Natural killer cell (primary cell): ENCODE measurements at regions not wholly inside any gene's neighbourhood (a gene's known extent, or its start where the extent isn't known, plus 50 kb on each side); places are given as distances from the start of the nearest gene placed in this dataset.

Experiments
- ATAC-seq, 3 donors: fragments of 150-1000 bp in 2 of 3; fragments of 200-7000 bp in 1 of 3; cut with Tn5 transposase; 1 replicate in 1 of 3; 2 replicates in 2 of 3; pipeline ENCODE4 v1.10.0; 2021; ENCODE audit warnings: mild to moderate bottlenecking in 2 of 3, moderate library complexity in 2 of 3
- DNase-seq, 2 donors: peaks; one replicate each; pipeline versions ENCODE4 v3.0.0 to v3.0.0-alpha.2; 2013 to 2021; ENCODE audit warnings: mixed read lengths in 1 of 2
- H3K27ac ChIP-seq: one replicate; pipeline ENCODE4 v1.5.1; 2013; ENCODE audit warnings: mild to moderate bottlenecking, low read length
- H3K27me3 ChIP-seq: one replicate; pipeline ENCODE4 v1.6.1; 2013; ENCODE audit warnings: low read length; ENCODE audit not compliant: control insufficient read depth, insufficient read depth
- H3K36me3 ChIP-seq: one replicate; pipeline ENCODE4 v1.6.1; 2013; ENCODE audit warnings: low read length; ENCODE audit not compliant: control insufficient read depth, insufficient read depth
- H3K4me1 ChIP-seq: one replicate; pipeline ENCODE4 v1.6.1; 2013; ENCODE audit warnings: low read length; ENCODE audit not compliant: control insufficient read depth, insufficient read depth
- H3K4me3 ChIP-seq: one replicate; pipeline ENCODE4 v1.5.1; 2013; ENCODE audit warnings: low read length
- H3K9me3 ChIP-seq: one replicate; pipeline ENCODE4 v1.6.1; 2013; ENCODE audit warnings: low read length; ENCODE audit not compliant: control insufficient read depth, insufficient read depth
- H3K27ac Mint-ChIP-seq, 2 donors: one replicate each; pipeline ENCODE4 v1.8.0; 2022; ENCODE audit warnings: mild to moderate bottlenecking in 2 of 2, mixed read lengths in 2 of 2, moderate library complexity in 1 of 2
- H3K27me3 Mint-ChIP-seq, 2 donors: one replicate each; pipeline ENCODE4 v1.8.0; 2022; ENCODE audit warnings: low read depth in 2 of 2, mixed read lengths in 2 of 2
- H3K36me3 Mint-ChIP-seq: one replicate; pipeline ENCODE4 v1.8.0; 2022; ENCODE audit warnings: mixed read lengths
- H3K4me1 Mint-ChIP-seq, 2 donors: one replicate each; pipeline ENCODE4 v1.8.0; 2022; ENCODE audit warnings: mixed read lengths in 2 of 2
- H3K4me3 Mint-ChIP-seq: one replicate; pipeline ENCODE4 v1.8.0; 2022; ENCODE audit warnings: mild to moderate bottlenecking, moderate library complexity, mixed read lengths
- H3K9me3 Mint-ChIP-seq, 2 donors: one replicate each; pipeline ENCODE4 v1.8.0; 2022; ENCODE audit warnings: mixed read lengths in 2 of 2
- CTCF ChIP-seq: fragments of 200-600 bp; IDR thresholded peaks from one replicate; pipeline ENCODE4 v1.8.0; 2022; ENCODE audit warnings: antibody characterized with exemption
- WGBS: methylation state at CpG from one replicate; pipeline ENCODE4 v1.1.7; 2013; ENCODE audit warnings: missing lambda C conversion rate; ENCODE audit not compliant: insufficient coverage; 5-methylcytosine and 5-hydroxymethylcytosine counted together
- intact Hi-C: fragments of 100-400 bp; cut with micrococcal nuclease; formaldehyde crosslinking; loops from one replicate; pipeline ENCODE4 v1.14.2; 2022

GRCh38 chr6:11484441-11484840 lies 53.1 kb upstream of the TMEM170B start:
- Mint-ChIP-seq H3K9me3 (no peaks in the 10 kb centered on the region), H3K4me1 (no peaks in the 10 kb centered on the region), H3K4me3 (no peak overlapping the region), H3K36me3 (no peaks in the 10 kb centered on the region), H3K27ac (no peak overlapping the region), H3K27me3 (no peaks in the 10 kb centered on the region)
- DNase-seq (no peak), ATAC-seq (no peak)
- intact Hi-C loops, result no loop called here
- Histone ChIP-seq H3K27me3 (no peaks in the 10 kb centered on the region), H3K27ac (no peak overlapping the region), H3K36me3 (no peaks in the 10 kb centered on the region), H3K4me3 (no peak overlapping the region), H3K9me3 (no peaks in the 10 kb centered on the region), H3K4me1 (no peaks in the 10 kb centered on the region)
- no peak for TF ChIP-seq CTCF
- WGBS, result 100% methylated on average over 2 of the region's 2 CpGs

DNA sequence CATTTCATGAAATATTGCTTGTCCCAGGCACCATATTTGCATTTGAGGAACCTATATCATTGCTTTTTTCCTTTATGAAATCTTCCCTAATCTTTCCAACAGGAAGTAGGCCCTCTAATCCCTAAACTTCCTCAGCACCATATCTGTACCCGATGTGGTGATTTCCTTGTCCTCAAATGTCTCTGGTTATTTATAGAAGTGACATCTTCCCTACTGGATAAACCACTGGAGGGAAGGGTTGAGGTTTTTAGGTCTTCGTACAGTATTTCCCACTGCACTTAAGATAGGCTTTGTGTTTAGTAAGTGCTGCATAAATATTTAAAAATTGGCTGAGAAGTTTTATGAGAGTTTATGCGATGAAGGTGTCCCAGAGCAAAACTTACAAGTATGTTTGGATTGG lies 54.9 kb upstream of the TMEM170B start:
- DNase-seq (no peak), ATAC-seq (no peak)
- Histone ChIP-seq H3K9me3 (no peaks in the 10 kb centered on the region), H3K4me1 (no peaks in the 10 kb centered on the region), H3K27ac (no peak overlapping the region), H3K4me3 (no peak overlapping the region), H3K36me3 (no peaks in the 10 kb centered on the region), H3K27me3 (no peaks in the 10 kb centered on the region)
- Mint-ChIP-seq H3K9me3 (no peaks in the 10 kb centered on the region), H3K36me3 (no peaks in the 10 kb centered on the region), H3K4me3 (no peak overlapping the region), H3K27ac (no peak overlapping the region), H3K27me3 (no peaks in the 10 kb centered on the region), H3K4me1 (no peaks in the 10 kb centered on the region)
- intact Hi-C loops, result no loop called here
- TF ChIP-seq CTCF, result no peak
- WGBS, result 93% methylated on average over 2 of the region's 3 CpGs

DNA sequence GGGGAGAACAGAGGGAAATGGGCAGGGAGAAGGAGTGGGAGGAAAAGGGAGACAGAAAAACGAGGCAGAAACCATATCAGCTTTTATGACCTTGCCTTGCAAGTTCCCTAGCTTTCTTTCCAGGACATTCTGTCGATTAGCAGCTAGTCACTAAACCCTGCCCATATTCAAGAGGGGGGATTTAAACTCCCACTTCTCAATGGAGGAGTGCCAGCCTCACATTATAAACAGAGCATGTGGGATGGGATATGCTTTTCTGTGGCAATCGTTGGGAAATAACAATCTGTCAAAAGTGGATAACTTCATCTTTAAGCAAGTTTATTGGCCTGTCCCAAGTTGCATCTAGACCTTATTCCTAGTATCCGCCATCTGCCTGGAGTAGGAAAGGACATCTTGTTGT lies 57.0 kb upstream of the TMEM170B start:
- Histone ChIP-seq H3K9me3 (no peaks in the 10 kb centered on the region), H3K36me3 (no peaks in the 10 kb centered on the region), H3K4me3 (no peak overlapping the region), H3K4me1 (no peaks in the 10 kb centered on the region), H3K27me3 (no peaks in the 10 kb centered on the region), H3K27ac (no peak overlapping the region)
- ATAC-seq (no peak), DNase-seq (no peak)
- intact Hi-C loops, result no loop called here
- Mint-ChIP-seq H3K4me3 (no peak overlapping the region), H3K27me3 (peaks cover 7 to 8% of the 10 kb centered on the region in 2 donors), H3K36me3 (no peaks in the 10 kb centered on the region), H3K9me3 (no peaks in the 10 kb centered on the region), H3K4me1 (no peaks in the 10 kb centered on the region), H3K27ac (no peak overlapping the region)
- TF ChIP-seq CTCF, result no peak
- 77% methylated on average over 3 of the region's 4 CpGs for WGBS

DNA sequence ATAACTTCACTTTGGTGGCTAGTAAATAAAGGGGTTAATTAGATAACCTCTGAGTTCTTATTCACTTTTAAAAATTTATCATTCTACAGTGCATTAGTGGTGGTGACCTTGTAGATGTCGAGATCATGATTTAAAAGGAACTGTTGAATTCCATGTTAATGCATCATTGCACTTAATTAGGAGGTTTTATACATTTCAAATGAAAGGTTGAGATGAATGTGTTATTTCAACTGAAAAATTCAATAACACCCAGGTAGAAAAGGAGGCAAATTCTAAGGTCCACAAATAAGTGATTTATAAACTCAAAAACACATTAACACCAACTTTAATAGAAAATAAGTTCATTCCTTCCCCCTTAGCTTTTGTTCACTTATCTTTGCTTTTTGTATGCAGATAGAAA lies 58.3 kb upstream of the TMEM170B start:
- Histone ChIP-seq H3K4me3 (no peak overlapping the region), H3K36me3 (no peaks in the 10 kb centered on the region), H3K9me3 (no peaks in the 10 kb centered on the region), H3K4me1 (no peaks in the 10 kb centered on the region), H3K27me3 (no peaks in the 10 kb centered on the region), H3K27ac (no peak overlapping the region)
- Mint-ChIP-seq H3K9me3 (no peaks in the 10 kb centered on the region), H3K27me3 (peaks cover 8 to 11% of the 10 kb centered on the region in 2 donors), H3K4me3 (no peak overlapping the region), H3K4me1 (no peaks in the 10 kb centered on the region), H3K27ac (no peak overlapping the region), H3K36me3 (no peaks in the 10 kb centered on the region)
- intact Hi-C loops, result no loop called here
- TF ChIP-seq CTCF, result no peak
- no peak for DNase-seq
- ATAC-seq, result no peak
- WGBS, result 89% methylated on average over 1 of the region's 1 CpG
